AML-193 (cell line): ENCODE measurements at regions not wholly inside any gene's neighbourhood (a gene's known extent, or its start where the extent isn't known, plus 50 kb on each side); places are given as distances from the start of the nearest gene placed in this dataset.
A peak's percentile ranks its signal among the peaks of the same experiment; 100 is the strongest.

Experiments
- DNase-seq, 2 experiments: peaks; one replicate each; lab custom pipeline; 2025; lab: John Stamatoyannopoulos, UW

- DNase-seq, result no peak
These were observed 356.0 kb downstream of the PPARGC1A start for GRCh38 chr4:23533859-23534258.

GRCh38 chr4:23516716-23517115 is 373.1 kb downstream of the PPARGC1A start:
- DNase-seq, result no peak

- no peak for DNase-seq
These were observed 385.8 kb downstream of the PPARGC1A start for GRCh38 chr4:23504083-23504482.

- no peak for DNase-seq
These were observed 388.9 kb downstream of the PPARGC1A start for GRCh38 chr4:23500894-23501449.

DNA sequence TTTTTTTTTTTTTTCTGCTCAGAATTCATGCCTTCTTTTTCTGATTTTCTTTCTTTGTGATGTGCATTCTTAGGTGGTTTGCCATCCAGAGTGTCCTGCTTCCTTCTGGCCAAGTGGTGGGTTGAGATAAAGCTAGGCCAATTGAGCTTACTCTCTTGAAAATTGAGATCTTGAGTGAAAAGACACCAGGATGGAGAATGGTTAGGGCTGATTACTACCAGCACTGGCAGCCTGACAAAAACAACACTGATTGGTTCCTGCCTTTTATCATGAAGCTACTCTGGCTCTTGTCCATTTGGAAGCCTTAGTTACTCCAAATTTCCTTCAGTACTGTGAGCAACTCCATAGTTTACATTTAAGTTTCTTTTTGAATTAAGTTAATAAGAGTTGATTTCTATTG is 404.0 kb downstream of the PPARGC1A start:
- DNase-seq, result no peak

GRCh38 chr4:23484689-23485088 is 405.2 kb downstream of the PPARGC1A start:
- no peak for DNase-seq

DNA sequence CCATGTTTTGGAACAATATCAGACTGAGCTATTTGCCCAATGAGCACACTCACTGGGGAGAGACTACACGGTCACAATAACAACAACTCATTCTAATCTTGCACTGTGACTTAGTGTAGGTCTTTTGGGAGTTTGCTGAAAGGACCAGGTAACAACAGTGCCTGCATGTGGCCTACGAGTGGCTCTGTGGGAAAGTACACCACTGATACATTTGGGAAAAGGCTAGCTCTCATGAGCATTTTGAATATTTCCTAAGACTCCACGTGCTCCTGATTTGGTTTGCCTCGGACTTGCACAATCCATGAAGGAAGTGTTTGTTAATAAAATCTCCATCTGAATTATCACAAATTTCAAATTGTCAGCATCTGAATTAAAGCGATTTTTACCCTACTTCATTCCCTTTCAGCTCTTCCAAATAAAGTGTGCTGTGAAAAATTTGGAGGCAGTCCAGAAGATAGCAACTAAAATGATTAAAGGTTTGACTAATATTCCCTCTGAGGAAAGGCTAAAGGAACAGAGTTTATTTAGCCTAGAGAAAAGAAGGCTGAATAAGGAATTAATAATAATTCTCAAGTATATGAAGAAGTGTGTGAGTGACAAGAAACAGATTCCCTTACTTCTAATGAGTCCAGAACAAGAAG is 406.4 kb downstream of the PPARGC1A start:
- no peak for DNase-seq

GRCh38 chr4:23481566-23481965 is 408.3 kb downstream of the PPARGC1A start:
- no peak for DNase-seq

GRCh38 chr4:23477905-23478304 is 411.9 kb downstream of the PPARGC1A start:
- no peak for DNase-seq

DNA sequence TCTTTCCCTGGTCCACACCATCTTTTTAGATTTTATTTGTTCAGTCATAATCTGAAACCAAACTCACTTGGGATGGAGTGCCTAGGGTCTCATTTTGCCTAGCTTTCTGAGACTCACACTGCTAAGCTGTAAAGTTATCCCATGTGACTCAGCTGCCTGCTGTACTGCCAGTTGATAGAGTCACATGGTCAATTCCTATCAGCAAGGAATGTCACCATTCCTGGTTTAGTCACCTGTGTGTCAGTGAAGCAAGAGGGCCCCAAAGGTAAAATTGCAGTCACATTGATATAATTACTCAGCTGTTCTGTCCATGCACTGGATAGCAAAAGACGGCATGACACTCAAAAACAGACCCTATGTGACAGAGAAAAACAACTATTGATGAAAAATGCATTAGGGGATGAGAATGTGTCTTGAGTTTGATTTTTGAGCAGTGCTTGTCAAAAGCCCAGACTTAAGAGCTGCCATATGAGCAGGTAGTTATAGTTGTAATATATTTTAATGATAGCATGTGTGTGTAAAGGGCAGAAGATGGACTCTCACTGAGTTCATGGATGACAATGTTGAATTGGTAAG is 413.2 kb downstream of the PPARGC1A start:
- no peak for DNase-seq

GRCh38 chr4:23463071-23463470 is 426.8 kb downstream of the PPARGC1A start:
- DNase-seq, result no peak

- DNase-seq, result no peak
These were observed 431.8 kb downstream of the PPARGC1A start for GRCh38 chr4:23458054-23458453.

DNA sequence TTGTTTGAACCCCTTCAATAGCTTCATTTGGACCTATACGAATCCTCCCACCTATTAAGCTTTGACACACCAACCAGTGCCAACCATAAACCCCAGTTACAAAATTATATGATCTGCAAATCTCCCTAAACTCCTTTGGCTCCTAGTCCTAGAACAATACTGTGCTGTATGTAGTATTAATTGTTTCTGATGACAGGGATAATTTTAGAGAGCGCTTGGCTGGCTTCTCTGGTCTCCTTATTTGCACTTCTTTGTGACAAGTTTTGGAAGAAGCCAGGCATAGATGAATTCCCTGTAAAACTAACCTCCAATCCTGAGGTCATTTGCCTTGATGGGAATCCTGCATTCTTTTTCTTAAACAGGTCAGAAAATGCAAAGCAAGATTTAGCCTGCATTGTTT is 433.0 kb downstream of the PPARGC1A start:
- no peak for DNase-seq

DNA sequence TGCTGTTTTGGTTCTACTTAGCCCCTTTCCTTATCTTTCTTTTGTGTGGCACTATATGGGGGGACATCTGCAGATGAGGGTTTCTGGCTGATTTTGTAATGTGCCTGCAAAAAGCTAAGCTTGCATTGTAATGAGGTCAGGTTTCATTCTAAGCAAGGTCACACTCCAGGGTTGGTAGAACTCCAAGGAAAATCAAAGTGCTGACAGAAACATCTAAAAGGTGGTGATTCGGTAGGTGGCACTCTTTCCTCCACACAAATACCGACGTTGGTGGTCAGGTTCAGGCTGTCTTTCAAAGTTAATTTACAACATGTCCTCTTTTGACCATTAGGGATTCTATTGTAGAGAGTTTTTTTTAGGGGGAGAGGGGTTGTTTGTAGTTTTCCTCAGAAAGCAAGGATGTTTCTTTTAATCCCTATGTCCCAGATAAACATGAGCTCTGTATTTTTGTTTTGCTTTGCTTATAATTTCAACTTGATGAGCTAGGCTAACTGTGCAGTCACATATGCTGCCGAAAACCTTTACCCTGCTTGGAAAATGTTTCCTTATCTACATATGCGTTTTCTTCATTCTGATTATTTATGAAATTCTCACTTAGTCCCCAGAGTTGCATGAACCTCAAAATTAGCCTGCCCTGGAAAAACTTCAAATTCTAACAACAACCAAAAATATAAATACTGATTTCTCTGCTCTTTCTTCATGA is 434.2 kb downstream of the PPARGC1A start:
- no peak for DNase-seq

DNA sequence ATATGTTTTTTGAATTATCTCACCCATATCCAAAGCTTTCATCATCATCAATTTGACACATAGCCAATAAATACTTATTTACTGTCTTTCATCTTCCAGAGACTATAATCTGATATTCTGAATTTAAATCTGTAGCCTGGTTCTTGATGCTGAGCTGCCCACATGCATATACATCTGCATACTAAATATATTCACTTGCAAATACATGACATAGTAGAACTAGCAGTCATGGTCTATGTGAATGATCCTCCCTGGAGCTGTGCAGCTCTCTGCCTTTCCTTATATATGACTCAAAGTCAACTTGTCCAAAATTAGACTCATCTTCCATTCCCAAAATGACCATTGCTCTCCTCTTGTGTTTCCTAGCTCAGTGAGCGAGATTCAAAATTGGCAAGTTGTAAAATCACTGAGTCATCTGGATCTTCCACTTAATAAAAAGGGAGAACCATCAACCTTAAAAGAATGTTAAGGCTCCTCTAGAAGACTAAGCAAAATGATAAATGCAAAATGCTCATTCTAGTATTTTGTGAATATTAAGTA is 448.2 kb downstream of the PPARGC1A start:
- no peak for DNase-seq

DNA sequence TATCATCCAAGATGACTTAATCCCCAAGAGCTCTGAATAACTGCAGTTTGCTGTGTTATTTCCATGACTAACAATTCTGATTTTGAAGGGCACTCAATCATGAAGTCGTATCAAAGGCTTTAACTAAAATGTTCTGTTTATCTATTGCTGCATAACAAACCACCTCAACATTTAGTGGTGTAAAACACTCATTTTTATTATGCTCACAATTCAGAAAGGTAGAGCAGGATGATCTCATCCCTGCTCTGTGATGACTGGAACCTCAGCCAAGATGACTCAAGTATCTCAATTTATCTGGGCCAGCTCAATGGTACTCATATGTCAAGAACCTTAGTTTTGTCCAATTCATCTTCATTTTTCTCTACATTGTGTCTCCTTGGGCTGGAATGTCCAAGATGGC is 451.1 kb downstream of the PPARGC1A start:
- DNase-seq, result no peak

DNA sequence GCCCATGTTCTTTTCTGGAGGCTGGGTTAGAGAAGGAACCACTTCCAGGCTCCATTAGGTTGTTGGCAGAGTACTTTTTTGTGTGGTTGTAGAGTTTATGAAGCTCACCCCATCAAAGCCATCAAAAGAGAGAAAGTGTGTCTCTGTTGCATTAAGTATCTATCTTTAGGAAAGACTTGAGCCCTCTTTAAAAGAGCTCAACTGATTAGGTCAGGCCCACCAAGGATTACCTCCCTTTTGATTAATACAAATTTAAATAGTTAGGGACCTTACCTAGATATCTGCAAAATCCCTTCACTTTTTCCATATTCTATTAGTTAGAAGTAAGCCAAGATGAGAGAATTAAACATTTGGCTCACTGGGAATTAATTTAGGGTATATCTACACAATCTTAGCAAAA is 460.4 kb downstream of the PPARGC1A start:
- DNase-seq, result no peak

DNA sequence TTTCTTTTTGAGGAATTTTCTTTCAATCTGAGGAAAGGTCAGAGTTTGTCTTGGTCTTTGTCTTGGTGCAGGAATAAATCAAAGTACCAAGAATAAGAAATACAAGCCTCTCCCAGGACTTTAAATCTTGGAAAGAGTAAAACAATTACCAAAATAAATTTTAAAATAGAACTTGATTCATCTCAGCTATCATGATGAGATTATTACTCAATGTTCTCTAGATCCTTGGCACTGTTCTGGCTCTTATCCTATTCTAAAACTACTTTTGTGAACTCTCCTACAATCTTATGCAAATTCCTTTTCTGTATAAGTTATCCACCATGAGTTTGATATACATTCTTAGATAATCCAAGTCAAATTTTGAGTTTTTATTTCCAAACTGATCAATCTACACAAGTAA is 464.3 kb downstream of the PPARGC1A start:
- no peak for DNase-seq

DNA sequence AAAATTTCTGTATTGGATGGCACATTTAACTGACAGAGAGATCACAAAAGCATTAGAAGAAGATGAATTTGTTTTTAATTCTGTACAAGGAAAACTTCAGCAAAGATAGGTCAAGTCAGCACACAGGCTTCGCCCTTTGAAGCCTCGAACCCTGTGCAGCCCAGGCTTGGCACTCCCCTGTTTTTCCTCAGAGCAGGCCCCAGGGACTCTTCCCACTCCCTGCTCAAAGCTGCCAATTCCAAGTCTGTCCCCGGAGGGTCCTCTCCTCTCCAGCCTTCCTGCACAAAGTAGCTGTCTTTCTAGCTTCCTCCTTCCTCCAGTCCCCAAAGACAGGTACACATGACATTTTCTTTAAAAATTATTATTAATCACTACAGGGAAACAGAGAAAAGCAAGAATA is 466.3 kb downstream of the PPARGC1A start:
- no peak for DNase-seq

DNA sequence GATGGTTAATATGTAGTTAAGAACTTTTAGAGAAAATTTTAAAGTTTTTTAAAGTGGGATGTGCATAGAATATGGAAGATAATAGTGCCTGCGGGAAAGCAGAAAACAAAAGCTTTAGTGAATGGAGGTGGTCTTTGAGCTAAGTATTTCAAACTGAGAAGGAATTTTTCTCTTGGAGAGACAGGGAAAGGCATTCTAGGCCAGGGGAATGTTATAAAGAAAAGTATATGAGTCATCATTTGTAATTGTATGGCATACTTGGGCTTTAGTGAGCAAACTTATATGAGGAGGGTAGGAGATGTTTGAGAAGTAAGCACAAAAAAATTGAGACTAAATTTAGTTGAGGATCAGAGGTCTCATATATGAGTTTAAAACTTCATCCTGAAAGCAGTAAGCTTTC is 467.0 kb downstream of the PPARGC1A start:
- DNase-seq, result no peak

DNA sequence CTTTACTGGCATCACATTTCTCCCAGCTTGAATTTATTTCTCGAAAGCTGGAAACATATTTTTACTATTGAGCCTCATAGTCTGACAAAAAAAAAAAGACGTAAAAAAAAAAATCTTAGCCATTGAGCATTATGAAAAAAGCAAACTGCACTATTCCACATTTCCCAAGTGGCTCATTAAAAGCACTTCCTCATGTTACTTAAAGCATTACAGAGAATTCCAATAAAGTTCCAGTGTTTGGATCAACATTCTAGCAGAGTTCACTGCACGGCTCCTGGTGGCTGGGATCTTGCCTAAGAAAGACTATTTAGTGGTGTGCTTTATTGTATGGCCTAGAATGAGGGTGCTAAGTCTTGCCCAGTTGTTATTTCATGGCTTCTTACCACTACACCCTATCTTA is 476.2 kb downstream of the PPARGC1A start:
- DNase-seq, result no peak

- DNase-seq, result no peak
These were observed 477.1 kb downstream of the PPARGC1A start for GRCh38 chr4:23412701-23413100.

GRCh38 chr4:23408913-23409312 is 480.9 kb downstream of the PPARGC1A start:
- DNase-seq, result peak in 1 of 2 experiments; percentile 1
